AG04450 (cell line): ENCODE measurements at regions not wholly inside any gene's neighbourhood (a gene's known extent, or its start where the extent isn't known, plus 50 kb on each side); places are given as distances from the start of the nearest gene placed in this dataset.

Source experiments
- CTCF ChIA-PET: fragments of 300-600, 350-600 bp; formaldehyde crosslinking; extraction: SDS; loops from one replicate; lab custom pipeline; 2022; ENCODE audit warnings: antibody characterized with exemption, inconsistent platforms; lab: Charles Lee
- POLR2A ChIA-PET: fragments of 350-600 bp; formaldehyde crosslinking; extraction: SDS; loops from one replicate; lab custom pipeline; 2021; ENCODE audit warnings: antibody characterized with exemption, inconsistent platforms; lab: Yijun Ruan, JAX
- DNase-seq: peaks from one replicate; pipeline ENCODE4 v3.0.0-alpha.2; 2011; ENCODE audit warnings: low read depth, low spot score
- H3K27ac ChIP-seq: one replicate; pipeline ENCODE4 v1.5.1; 2012; ENCODE audit warnings: low read depth, low read length, control low read depth
- H3K27me3 ChIP-seq: one replicate; pipeline ENCODE4 v1.6.0; 2012; ENCODE audit warnings: low read length; ENCODE audit not compliant: control insufficient read depth, insufficient read depth
- H3K4me3 ChIP-seq: 2 replicates; pipeline ENCODE4 v1.5.1; 2011; ENCODE audit warnings: mild to moderate bottlenecking, low read depth, low read length, control low read depth
- H3K9me3 ChIP-seq: 2 replicates; pipeline ENCODE4 v1.5.1; 2012; ENCODE audit warnings: low read length; ENCODE audit not compliant: control insufficient read depth, insufficient read depth
- TF ChIP-seq, protein P1 (sequence below): IDR thresholded peaks from 2 replicates; pipeline ENCODE4 v1.5.1; 2011; ENCODE audit warnings: low read depth, low read length, control low read depth, inconsistent platforms

DNA sequence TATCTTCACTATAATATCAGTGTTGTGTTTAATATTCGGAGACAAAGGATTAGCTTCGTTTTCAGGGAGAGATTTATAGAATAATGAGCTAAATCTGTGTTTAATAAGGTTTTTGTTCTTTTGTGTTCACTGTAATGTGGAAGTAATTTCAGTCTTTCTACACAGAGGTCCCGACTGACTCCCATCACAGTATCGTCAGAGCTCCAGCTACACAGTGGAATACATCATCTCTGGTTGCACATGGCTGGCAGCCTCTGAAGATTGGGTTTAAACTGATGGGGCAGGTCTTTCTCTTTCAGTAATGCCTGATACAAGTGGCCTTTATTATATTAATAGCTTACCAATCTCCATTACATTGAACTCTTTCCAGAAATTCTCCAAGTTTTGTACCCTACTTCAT lies 736.7 kb upstream of the RIOK2 start:
- Histone ChIP-seq H3K9me3 (no peaks in the 10 kb centered on the region), H3K27me3 (no peaks in the 10 kb centered on the region), H3K4me3 (no peak overlapping the region), H3K27ac (no peak overlapping the region)
- CTCF ChIA-PET, result no interaction called here
- TF ChIP-seq, protein P1, sequence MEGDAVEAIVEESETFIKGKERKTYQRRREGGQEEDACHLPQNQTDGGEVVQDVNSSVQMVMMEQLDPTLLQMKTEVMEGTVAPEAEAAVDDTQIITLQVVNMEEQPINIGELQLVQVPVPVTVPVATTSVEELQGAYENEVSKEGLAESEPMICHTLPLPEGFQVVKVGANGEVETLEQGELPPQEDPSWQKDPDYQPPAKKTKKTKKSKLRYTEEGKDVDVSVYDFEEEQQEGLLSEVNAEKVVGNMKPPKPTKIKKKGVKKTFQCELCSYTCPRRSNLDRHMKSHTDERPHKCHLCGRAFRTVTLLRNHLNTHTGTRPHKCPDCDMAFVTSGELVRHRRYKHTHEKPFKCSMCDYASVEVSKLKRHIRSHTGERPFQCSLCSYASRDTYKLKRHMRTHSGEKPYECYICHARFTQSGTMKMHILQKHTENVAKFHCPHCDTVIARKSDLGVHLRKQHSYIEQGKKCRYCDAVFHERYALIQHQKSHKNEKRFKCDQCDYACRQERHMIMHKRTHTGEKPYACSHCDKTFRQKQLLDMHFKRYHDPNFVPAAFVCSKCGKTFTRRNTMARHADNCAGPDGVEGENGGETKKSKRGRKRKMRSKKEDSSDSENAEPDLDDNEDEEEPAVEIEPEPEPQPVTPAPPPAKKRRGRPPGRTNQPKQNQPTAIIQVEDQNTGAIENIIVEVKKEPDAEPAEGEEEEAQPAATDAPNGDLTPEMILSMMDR, result no peak
- POLR2A ChIA-PET, result no interaction called here
- DNase-seq, result no peak

DNA sequence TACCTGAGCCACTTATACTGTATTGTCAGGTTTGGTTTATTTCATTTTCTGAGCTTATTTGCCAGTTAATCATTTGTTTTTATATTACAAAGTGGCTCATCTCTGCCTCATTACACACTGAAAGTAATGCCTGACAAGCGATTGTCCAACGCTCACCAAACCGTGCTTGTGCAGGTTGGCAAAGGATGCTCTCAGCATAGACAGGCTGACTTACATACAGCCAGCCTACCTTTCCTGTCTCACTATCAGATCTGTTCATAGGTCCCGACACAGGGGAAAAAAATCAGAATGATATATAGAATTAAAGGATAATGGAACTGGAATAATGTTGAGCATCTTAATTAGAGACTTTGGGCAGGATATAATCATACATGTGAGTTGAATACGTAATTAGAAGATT lies 739.7 kb upstream of the RIOK2 start:
- DNase-seq, result no peak
- Histone ChIP-seq H3K27ac (no peak overlapping the region), H3K4me3 (no peak overlapping the region), H3K27me3 (no peaks in the 10 kb centered on the region), H3K9me3 (no peaks in the 10 kb centered on the region)
- TF ChIP-seq, protein P1, result no peak
- CTCF ChIA-PET, result no interaction called here
- POLR2A ChIA-PET, result no interaction called here

DNA sequence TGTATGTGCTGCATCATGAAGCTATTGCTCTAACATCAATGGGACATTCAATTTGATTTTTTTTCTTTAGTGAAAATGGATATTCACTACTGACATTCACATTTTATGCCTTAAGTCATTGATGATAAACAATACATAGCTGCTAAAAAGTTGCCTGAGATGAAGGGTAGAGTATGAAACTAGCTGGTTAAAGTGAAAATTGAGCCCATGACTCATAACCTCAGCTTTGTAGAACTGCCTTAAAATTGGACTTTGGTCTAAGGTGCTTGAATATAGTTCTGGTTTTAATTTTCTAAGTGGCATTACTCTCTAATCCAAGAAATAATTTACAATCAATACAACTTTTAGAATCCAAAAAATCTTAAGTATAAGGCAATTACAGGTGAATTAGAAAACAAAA lies 740.4 kb upstream of the RIOK2 start:
- no peak for DNase-seq
- Histone ChIP-seq H3K27me3 (no peaks in the 10 kb centered on the region), H3K9me3 (no peaks in the 10 kb centered on the region), H3K4me3 (no peak overlapping the region), H3K27ac (no peak overlapping the region)
- POLR2A ChIA-PET, result no interaction called here
- TF ChIP-seq, protein P1, result no peak
- CTCF ChIA-PET, result no interaction called here

DNA sequence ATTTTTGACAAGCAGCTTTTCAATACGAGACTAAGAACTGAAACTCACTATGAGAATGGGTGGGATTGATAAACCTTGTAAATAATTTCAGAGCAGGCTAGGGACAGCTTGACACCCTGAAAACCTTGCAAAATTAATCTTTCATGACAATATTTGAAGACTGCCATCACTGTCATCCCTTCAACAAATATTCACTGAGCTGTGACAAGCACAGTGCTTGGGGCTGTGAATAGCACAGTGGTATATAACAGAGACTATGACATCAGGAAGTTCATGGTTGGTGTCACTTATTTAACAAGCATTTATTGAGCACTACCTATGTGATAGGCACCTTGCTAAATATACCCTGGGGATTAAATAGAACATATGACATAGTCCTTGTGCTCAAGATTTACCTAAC lies 741.0 kb upstream of the RIOK2 start:
- H3K27ac ChIP-seq, result no peak overlapping the region
- DNase-seq, result no peak
- TF ChIP-seq, protein P1, result no peak
- CTCF ChIA-PET, result interaction anchor here (0.6 kb wide), 1 partner anchor 9 kb away, joined by 3 read pairs; no protein-coding TSS in a partner anchor
- H3K4me3 ChIP-seq, result no peak overlapping the region
- no peaks in the 10 kb centered on the region for H3K27me3 ChIP-seq
- no peaks in the 10 kb centered on the region for H3K9me3 ChIP-seq
- POLR2A ChIA-PET, result no interaction called here

DNA sequence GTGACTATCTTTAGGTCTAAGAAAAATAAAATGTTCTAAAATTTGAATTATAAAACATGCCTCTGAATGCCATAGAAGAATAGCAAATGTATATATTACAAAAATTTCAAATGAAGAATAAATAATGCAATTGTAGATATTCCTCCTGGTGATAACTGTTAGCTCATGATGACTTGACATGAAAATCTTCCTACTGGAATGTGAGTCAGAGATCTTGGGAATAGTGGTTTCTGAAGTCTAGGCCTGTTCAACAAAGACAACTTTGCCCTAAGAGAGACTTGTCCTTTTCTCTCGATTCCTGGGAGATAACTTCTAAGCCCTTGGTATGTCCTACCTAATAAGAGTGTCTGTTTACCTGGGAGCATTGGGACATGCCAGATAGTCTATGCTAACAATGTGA lies 746.3 kb upstream of the RIOK2 start:
- TF ChIP-seq, protein P1, result no peak
- no peak overlapping the region for H3K27ac ChIP-seq
- peak; percentile 8 for DNase-seq
- ChIA-PET POLR2A (no interaction called here), CTCF (no interaction called here)
- H3K9me3 ChIP-seq, result no peaks in the 10 kb centered on the region
- H3K4me3 ChIP-seq, result no peak overlapping the region
- no peaks in the 10 kb centered on the region for H3K27me3 ChIP-seq
